Hypothalamus (tissue), 51 donors: ENCODE measurements at regions not wholly inside any gene's neighbourhood (a gene's known extent, or its start where the extent isn't known, plus 50 kb on each side); places are given as distances from the start of the nearest gene placed in this dataset.

Source experiments
- DNase-seq, 51 donors: peaks; one replicate each; lab custom pipeline; 2025; lab: John Stamatoyannopoulos, UW

DNA sequence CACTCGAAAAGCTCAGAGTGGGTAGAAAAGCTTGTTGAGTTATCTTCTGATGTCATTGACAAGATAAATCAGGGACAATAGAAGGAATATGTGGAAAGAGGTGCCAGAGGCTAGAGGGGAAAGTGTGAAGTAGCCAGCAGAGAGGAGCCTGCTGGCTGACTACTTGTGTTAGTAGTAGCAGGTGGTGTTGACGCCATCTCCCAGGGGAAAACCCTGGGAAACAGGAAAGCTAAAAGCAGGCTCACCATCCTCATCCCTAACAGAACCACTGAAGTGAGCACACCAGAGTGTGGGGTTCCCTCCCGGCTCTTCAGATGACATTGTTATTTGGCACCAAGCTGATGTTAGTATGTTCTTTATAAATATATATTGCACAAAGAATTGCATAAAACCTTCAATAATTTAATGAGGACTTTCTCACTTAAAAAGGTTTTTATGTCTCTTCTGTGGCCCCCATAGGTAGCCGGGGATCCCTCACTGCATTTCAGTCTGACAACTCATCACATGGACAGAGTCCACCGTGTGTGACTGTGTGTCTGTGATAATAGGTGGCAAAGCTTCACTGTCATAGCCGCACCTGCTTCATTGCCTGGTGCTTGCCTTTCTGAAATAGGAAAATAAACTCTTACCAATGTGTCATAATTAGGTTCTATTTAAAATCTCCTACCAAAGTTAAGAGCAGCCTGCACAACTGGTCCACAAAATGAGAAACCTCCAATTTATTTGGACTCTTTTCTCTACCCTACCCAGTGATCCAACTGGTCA lies 63.2 kb upstream of the TOP3B start:
- no peak for DNase-seq

DNA sequence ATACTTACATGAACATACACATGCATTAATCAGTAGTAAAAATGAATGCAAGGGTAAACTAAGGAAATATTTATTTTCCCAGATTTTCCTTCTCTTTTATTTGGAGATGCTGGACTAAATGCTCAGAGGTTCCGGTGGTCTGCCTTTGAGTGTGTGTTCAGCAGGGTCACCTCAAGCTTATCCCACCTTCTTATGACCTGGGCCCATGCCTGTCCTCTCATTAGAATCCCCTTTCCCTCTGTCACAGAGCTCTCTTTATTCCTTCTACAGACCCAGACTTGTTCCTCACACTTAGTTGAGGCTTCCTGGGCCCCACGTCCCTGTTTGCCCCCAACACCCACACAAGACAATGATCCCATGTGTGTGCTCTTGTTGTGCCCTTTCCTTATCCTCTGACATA lies 61.6 kb upstream of the TOP3B start:
- no peak for DNase-seq

DNA sequence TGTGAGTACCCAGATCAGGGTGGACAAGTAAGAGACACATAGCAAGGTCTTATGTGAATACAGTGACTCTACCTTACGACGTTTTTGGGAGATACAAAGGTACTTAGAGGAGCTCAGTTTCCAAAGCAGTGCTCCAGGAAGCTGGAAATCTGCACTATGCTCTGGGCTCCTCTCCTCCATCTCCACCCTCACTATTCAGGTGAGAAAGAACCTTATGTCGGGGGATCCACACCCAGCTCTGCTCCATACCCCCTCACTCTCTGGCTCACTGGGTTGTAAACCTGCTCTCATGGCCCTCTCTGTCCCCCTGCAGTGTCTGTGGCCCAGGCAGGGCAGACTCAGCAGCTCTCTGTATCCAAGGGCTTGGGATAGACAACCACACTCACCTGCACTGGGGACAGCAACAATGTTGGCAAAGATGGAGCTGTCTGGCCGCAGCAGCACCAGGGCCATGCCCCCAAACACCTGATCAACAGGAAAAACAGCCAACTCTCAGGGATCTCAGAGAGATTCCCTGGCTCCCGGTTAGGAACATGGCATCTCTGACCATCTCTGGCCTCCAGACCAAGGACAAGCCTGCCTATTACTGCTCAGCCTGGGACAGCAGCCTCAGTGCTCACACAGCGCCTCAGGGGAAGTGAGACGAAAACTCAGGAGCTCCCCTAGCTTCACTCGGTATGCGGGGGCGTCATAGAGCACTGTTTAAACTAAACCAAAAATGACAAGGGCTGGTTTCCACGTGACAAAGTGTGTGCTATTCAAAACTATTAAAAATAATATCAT lies 60.9 kb upstream of the TOP3B start:
- no peak for DNase-seq

DNA sequence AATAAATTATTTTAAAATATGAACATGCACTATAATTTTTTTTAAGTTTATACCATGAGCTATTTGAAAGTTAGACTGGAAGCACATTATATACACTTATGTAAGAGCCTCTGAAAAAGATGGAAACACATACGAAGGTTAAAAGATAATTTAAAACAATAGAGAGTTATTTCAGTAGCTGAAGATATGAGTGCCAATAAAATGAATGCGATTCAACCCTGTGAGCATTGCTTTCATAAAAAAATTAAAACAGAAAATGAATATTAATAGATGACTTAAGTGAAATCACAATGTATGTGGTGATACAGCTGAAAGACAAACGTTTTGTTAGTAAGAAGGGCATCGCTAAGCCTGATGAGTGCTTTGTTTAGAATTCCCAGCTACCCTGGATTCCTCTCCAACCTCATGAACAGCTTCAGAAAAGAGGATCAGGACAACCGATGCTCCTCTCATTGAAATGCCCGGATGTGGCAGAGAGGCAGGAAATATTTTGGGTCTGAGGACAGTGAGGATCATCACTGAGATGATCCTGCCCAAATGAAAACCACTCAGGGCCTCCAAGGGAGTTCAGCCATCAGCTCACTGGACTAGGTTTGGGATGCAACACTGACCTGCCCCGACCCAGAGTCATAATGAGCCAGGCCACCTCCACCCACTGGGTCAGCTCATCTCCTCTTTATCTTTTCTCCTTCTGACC lies 60.2 kb upstream of the TOP3B start:
- DNase-seq: no peak

DNA sequence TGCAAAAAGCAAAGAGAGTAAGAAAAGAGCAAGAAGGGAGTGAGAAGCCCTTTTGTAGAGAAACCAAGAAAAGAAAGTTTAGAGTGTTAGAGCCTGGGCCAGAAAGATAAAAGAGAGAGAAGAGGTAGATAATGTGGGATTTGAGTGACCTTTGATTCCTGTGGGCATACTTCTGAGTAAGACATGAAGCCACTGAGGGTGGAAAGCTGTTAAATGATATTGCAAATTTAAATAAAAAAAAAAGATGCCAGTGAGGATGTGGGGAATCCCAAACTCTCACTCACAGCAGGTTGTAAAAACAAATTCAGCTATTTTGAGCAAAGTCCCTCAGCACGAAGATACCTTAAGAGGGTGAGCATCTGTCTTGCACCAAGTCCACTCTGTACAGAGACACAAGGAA lies 59.4 kb upstream of the TOP3B start:
- no peak for DNase-seq

DNA sequence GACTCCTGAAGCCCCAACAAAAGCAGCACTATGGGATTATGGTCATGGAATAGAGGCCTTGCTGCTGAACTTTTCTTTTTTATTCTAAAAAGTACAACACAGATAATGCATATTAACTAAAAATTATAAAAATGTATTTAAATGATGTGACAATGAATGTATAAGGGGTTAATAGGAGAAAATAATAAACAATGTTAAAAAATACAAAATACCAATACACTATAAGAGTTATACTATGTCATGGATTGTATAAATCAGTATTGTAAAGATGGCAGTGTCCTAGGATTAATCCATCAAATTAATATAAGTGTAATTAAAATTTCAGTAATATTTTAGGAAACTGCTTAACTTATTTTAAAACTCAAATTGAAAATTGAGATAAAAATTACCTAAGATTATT lies 58.3 kb upstream of the TOP3B start:
- no peak for DNase-seq

DNA sequence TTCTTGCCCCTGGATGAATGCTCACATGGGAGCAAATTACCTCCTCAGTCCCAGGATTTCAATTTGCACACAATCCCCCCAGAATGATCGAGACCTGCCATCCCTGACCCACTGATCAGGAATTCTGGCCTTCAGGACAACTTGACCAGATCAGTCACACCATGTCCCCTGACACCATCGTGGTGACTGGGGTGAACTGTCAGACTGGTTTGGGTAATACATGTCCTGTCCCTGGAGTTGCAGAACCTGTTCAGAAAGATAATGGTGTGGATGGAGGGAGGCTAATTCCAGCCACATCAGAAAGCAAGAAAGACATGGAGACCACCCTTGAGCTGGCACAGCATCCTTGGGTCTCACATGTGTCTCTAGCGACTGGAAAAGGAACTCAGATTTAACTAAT lies 57.9 kb upstream of the TOP3B start:
- no peak for DNase-seq

DNA sequence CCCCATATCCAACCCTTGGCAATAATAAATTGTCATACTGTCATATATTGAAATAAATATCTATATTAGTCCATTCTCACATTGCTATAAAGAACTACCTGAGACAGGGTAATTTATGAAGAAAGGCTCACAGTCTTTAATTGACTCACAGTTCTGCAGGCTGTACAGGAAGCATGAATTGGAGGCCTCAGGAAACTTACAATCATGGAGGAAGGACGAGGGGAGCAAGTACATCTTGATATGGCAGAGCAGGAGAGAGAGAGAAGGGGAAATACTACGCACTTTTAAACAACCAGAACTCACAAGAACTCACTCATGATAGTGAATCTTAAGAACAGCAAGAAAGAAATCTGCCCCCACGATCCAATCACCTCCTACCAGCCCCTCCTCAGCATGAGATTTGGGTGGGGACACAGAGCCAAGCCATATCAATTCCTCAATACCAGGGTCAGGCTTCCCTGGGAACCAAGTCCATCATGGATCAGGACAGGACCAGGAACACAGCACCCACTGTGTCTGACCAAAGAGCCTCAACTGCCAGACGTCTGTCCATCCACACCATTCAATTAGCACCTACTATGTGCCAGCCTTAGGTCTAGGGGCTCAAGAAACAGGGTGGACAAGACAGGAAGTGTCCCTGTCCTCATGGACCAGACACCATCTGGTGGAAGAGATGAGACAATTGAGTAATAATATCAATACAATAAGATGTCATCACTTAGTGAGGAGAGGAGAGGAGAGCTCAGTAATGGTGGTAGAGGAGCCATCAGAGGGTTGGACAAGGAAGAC lies 56.9 kb upstream of the TOP3B start:
- DNase-seq: no peak

DNA sequence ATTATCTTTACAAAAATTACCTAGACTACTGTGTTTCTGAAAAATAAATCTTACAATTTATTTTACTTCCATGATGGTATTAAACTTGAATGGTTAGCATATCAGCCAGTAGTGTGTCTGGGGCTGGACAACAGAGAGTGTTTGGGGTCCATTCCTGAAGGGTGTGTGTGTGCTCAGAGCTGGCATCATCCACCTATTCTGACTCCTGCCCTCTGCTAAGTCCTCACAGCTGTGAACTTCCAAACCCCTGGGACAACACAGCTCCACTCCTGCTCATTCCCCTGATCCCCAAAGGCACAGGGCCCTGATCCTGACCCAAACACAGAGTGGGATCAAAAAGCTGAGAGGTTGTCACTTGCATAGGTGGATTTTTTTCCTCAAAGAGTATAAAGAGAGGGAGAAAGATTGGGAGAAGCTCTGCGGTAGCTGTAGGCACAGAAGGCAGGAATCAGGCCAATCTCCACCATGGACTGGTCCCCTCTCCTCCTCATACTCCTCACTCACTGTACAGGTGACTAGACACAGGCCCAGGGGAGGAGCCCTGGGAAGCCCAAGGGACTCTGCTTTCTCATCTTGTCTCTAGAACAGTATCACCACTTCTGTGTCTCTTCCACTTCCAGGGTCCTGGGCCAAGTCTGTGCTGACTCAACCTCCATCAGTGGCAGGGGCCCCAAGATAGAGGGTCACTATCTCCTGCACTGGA lies 55.7 kb upstream of the TOP3B start:
- no peak for DNase-seq

DNA sequence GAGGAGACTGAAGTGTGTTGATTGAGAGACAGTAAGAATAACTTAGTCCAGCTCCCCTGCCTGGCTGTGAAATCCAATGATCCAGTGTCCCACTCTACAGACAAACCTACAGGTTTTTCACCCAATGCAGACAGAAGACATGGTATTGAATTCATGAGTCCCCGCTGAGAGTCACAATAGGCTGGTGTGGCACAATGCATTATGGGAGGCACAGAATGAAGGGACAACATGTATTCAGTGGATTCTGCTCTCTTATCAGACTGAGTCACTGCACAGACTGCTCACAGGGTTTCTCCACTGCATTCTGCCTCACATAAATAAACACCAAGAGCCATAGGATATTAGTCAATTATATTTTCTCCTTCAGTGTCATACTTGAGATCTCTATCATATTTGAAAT lies 55.2 kb upstream of the TOP3B start:
- no peak for DNase-seq

DNA sequence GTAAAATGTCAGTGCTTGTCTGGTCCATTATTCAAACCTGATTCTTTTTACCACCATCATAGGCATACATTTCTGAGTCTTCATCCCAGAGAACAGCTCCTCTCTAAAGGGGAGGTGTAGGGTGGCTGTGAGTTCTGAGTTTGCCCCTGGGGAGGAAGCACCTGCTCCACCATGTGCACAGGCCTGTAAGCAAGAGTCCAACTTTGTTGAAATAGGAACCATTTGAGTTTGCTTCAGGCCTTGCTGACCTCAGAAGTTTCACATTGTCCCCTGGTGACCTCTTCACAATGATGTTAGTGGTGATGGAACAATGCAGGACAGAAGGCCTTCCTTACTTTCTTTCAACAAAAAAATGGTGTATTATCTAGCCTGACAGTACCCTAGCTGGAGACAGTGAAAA lies 54.6 kb upstream of the TOP3B start:
- no peak for DNase-seq

DNA sequence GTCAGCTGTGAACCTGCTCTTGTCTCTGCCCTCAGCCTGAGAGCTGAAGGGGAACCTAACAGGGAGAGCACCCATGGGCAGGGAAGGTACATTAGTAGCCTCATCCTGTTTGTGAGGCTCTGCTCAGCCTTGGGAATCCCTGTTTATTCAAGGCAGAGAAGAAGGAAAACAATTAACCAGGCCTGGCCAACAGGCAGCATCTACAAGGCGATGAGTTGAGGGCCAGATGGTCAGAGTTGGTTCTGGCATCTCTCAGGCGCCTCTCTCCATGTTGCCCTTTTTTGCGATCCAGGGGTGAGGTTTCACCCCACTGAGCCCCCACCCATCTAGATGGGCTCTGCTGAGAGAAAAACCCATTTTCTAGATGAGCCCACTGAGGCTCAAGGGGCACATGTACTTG lies 54.0 kb upstream of the TOP3B start:
- no peak for DNase-seq

DNA sequence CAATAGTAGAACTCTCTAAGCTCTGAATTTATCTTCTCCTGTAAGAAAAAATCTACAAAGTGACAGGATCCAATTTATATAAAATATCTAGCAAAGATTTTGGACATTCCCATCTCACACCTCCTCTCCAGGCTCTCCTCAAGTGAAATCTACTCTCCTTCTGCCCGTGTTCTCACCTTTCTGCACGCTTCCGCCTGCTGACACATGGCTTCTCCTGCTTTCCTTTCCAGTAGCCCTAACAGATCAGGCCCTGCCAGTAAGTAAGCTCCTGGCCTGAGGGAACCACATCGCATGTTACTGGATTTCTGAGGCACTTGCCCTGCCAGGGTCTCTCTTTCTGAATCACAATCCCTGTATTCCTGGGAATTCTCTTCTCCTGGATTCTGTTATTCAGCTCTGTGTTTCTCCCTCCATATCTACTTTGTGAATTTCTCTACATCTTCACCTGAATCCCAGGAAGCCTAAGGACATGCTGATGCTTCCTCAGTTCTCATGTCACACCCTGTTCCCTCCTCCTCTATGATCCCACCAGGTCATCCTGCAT lies 53.3 kb upstream of the TOP3B start:
- DNase-seq: no peak

DNA sequence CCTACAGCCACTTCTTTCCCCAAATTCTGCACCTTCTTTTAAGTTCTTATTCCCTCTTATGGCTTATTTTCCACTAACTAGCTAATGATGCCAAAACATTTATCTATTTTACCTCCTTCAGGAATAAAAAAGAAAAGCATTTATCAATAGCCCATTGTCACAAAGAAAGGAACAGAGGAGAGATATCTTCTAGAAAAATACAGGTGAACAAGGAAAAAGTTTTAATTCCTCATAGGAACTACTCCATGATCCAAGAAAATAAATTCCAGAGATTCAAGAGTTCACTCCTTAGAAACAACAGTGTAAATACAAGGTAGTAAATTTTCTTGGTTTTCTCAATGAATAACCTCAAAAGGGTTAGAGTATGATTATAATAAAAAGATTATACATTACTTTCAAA lies 52.6 kb upstream of the TOP3B start:
- no peak for DNase-seq

DNA sequence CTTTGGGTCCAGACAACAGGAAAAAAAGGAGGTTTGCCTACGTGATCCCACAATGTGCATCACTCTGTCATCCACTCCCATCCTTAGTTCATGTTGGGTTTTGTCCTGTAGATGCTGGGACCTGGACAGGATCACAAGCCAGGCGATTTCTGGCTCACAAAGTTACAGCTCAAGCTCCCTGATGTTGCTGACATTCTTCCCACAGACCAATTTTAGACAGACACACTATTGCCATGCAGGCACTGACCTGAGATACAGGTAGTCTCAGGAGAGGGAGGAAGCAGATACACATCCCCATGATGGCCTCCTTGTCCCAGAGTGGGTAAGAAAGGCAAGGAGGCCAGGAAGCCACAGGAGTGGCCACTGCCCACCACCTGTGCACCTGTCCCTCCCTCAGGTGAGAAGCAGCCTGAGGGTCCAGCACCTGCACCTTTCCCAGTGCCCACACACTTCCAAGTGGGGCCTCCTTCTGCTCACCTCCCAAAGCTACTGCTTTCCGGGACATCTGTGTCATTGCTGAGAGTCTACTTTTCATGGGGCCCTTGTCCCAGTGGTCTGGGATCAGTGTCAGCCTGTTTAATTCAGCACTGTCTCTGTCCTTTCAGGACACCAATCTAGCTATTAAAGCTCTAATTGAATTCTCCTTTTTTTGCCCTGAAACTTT lies 52.0 kb upstream of the TOP3B start:
- no peak for DNase-seq

DNA sequence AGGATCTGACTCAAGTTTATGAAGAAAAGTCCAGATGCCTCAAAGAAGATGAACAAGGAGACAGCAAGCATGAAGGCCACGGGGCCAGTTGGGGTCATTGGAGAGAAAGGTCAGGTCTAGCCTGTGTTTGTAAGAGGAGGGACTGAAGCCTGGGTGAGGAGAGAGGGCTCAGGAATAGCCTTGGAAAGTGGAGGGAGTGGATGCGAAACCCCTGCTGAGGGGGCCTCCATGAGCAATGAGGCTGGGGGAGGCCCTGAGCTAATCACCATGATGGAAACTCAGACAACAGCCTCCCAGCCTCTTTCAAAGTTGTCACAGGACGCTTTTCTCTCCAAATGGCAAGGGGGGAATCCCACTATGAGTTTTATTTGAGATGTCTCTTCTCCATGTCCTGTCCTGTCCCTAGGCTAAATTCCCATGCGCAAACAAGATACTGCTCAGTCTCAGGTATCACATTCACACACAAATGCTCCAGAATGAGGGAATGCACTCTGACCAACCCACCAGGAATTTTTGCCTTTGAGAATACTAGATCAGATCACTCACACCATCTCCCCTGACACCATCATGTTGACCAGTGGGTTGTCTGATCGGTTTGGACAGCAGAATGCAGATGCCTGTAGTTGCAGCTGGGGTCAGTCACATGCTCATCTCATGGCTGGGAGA lies 51.3 kb upstream of the TOP3B start:
- no peak for DNase-seq

DNA sequence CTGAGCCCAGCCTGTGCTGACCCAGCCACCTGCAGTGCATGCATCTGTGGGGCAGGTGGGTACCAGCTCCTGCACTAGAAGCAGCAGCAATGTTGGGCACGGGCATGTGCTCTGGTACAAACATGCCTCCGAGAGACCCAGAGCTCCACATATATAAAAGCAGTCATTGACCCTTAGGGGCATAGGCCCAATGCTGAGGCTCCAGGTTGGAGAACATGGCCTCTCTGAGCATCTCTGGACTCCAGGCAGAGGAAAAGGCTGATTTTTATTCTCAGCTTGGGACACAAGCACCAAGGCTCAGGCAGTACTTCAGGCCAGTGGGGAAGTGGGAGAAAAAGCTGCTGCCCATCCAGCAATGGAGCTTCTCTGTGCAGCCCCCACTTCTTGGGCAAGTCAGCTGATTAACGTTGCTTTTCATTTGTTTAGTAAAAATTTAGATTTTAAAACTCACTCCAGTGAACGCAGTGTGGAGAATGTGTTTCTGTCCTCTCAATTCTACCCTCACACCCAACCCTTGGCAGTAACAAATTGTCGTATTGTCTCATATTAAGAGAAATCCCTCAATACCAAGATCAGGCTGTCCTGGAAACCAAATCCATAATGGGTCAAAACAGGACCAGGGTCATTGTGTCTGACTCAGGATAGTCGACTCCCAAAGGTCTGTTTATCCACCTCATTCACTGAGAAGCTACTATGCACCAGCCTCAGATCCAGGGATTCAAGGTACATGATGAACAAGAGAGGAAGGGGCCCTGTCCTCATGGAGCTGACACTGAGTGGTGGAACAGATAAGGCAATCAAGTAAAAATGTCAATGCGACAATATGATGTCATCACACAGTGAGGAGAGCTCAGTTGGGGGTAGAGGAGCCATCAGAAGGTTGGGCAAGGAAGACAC lies 50.6 kb upstream of the TOP3B start:
- DNase-seq: no peak
